ENCODE measurements at regions not wholly inside any gene's neighbourhood (a gene's known extent, or its start where the extent isn't known, plus 50 kb on each side); places are given as distances from the start of the nearest gene placed in this dataset.
A peak's percentile ranks its signal among the peaks of the same experiment; 100 is the strongest.
"Not testable (repeated sequence)": the region's sequence is repeated elsewhere in the genome, so short reads cannot be mapped to it uniquely, and the experiment has no call there.

- DNase-seq = no peak
Measured at GRCh38 chr2:131425231-131425941, 50.5 kb upstream of the TUBA3D start.

GRCh38 chr2:131424605-131425114 is 51.3 kb upstream of the TUBA3D start:
- DNase-seq = not testable (repeated sequence)

GRCh38 chr2:131420751-131421150 is 55.2 kb upstream of the TUBA3D start:
- DNase-seq = peak; percentile 30

- no peak for DNase-seq
Measured at GRCh38 chr2:131419441-131419840, 55.5 kb upstream of the RAB6D start.

- no peak for DNase-seq
Measured at GRCh38 chr2:131418625-131419024, 54.7 kb upstream of the RAB6D start.

- DNase-seq = no peak
Measured at GRCh38 chr2:131417886-131418285, 53.9 kb upstream of the RAB6D start.

- DNase-seq = no peak
Measured at GRCh38 chr2:131413785-131414184, 49.8 kb upstream of the RAB6D start.
